PC-3 (cell line): ENCODE measurements at regions not wholly inside any gene's neighbourhood (a gene's known extent, or its start where the extent isn't known, plus 50 kb on each side); places are given as distances from the start of the nearest gene placed in this dataset.

Experiments
- EZH2 ChIP-seq: fragments of 300-600 bp; sonication (generic); IDR thresholded peaks from one replicate; pipeline ENCODE4 v1.6.1; 2017; ENCODE audit warnings: antibody characterized with exemption, mild to moderate bottlenecking, low read length; ENCODE audit not compliant: unreplicated experiment
- EZH2phosphoT487 ChIP-seq: fragments of 300-600 bp; sonication (generic); IDR thresholded peaks from 2 replicates; pipeline ENCODE4 v1.6.1; 2018; ENCODE audit warnings: mild to moderate bottlenecking, antibody characterized with exemption, low read length, borderline replicate concordance
- TF ChIP-seq, protein P1 (sequence below): fragments of 300-600 bp; sonication (generic); conservative IDR thresholded peaks from 2 replicates; pipeline ENCODE4 v1.5.1; 2017; ENCODE audit warnings: antibody characterized with exemption, low read depth, mild to moderate bottlenecking, low read length

DNA sequence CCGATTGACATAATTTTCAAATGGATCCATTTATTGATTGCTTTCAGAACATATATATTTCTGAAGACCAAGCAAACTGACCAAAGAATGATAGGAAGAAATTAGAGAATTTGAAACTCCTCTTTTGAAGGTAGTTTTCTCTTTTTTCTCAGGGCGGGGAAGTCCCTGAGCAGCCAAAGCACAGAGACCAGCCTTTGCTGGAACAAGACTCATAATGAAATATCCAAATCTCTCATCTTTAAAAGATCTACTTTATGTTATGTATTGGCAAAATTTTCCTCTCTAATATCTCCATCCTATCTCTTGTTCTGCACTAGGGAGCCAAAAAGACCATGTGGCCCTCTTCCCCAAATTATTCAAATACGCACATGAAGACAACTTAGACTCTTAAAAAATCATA is 379.0 kb upstream of the TCF4 start:
- TF ChIP-seq EZH2: no peak
- TF ChIP-seq, protein P1, sequence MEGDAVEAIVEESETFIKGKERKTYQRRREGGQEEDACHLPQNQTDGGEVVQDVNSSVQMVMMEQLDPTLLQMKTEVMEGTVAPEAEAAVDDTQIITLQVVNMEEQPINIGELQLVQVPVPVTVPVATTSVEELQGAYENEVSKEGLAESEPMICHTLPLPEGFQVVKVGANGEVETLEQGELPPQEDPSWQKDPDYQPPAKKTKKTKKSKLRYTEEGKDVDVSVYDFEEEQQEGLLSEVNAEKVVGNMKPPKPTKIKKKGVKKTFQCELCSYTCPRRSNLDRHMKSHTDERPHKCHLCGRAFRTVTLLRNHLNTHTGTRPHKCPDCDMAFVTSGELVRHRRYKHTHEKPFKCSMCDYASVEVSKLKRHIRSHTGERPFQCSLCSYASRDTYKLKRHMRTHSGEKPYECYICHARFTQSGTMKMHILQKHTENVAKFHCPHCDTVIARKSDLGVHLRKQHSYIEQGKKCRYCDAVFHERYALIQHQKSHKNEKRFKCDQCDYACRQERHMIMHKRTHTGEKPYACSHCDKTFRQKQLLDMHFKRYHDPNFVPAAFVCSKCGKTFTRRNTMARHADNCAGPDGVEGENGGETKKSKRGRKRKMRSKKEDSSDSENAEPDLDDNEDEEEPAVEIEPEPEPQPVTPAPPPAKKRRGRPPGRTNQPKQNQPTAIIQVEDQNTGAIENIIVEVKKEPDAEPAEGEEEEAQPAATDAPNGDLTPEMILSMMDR: no peak
- no peak for TF ChIP-seq EZH2phosphoT487
